ENCODE measurements at regions not wholly inside any gene's neighbourhood (a gene's known extent, or its start where the extent isn't known, plus 50 kb on each side); places are given as distances from the start of the nearest gene placed in this dataset.
"Not testable (repeated sequence)": the region's sequence is repeated elsewhere in the genome, so short reads cannot be mapped to it uniquely, and the experiment has no call there.

DNA sequence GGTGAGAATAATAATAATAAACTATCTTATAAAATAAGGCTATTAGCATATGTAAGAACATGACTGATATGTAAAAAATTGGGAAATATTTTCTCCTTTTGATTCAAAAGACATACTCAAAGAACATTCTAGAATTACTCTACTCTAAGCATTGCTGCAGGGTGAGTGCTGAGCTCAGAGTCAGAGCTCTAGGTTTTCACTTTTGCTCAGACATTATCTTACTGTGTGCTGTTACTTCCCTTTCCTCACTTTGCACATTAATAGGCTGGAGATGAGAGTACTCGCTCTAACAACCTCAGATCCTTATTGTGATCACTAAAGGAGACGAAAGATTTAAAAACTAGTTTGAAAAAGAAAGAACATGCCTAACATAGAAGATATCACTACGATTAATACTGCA, 99.4 kb upstream of the C9orf72 start:
- intact Hi-C loops (cut with micrococcal nuclease), result no loop called here

DNA sequence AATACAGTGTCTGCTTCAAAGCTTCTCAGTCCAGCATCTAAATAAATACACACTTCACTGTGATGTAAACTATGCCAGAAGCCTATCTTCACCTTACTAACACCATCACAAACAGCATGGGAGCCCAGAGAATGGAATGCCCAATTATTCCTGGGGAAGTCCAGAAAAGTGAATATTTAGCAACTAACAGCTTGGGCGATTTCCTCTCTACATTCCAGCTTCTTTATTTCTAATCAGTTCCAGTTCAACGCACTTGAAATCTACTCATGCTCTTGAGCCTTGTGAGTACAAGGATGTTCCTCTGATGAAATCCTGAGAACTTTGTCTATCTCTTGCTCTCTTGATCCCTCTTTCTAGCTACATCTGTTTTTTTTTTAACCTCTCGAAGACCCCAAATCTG, 100.4 kb upstream of the C9orf72 start:
- intact Hi-C loops (cut with micrococcal nuclease), result no loop called here

DNA sequence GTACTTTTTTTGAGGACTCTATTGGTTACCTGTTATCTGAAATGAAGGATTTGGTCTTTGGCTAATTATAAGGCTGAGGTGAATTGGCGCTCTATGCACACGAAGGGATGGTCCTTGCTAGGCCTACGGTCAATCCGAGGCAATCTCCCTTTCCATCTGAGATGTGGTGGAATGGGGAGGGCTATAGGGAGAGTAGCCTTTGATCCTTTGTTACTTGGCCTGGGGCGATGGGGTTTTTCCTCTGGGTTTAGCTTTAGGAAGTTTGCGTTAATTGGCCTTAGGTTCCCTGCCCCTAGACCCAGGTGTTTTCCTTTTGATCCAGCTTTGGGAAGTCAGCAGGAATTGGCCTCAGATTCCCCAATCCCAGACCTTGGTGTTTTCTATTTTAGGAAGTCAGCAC, 102.1 kb upstream of the C9orf72 start:
- intact Hi-C loops (cut with micrococcal nuclease), result no loop called here

DNA sequence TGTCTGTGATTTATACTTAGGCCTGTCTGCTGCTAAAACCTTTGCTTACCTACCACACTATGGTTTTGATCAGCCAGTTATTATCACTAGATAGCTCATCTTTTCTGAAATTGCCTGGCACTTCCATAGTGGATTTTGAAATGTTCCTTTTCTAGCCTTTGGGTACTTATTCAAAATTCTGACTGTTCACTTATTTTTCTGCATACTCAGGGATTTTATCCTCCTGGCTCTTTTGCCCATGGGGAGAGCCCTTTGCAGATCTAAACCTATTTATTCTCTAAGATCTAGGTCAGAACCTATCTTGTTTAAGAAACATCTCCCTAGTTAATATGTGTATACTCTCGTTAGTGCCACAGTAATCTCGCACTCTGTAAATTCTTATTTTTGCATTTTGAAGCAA, 103.5 kb upstream of the C9orf72 start:
- intact Hi-C loops (cut with micrococcal nuclease), result no loop called here

DNA sequence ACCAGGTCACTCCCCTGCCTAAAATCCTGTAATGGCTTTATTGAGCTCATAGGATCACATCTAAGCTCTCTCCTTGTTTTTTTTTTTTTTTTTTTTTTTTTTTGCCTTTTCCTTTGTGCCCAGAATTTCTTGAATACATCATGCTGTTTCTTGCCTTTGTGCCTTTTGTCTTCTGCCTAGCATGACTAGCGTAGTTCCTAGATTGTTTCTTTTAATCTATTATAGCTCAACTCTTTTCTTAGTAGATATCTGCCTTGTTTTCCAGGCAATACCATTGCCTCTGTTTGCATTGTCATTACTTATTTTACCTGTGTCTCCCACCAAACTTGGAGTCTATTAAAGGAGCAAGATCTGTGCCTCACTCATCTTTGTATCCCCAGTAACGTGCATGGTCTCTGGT, 106.1 kb upstream of the C9orf72 start:
- intact Hi-C loops (cut with micrococcal nuclease), result no loop called here

DNA sequence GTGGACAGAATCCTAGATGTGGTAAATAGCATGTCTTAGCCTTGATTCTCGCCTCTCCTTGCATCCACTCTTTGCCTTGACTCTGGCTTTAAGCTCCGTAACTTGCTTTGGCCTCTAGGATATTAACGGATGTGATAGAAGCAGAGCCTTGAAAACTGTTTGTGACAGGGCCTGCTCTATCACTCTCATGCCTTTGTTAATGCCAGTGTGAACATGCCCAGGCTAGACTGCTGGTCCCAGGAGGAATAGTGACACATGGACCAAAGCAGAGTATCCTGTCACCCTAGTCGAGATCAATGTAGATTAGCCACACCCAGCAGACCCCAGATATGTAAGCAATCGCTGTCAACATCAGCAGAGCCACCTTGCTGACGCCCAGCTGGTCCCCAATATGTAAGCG, 109.9 kb upstream of the C9orf72 start:
- intact Hi-C loops (cut with micrococcal nuclease), result no loop called here

DNA sequence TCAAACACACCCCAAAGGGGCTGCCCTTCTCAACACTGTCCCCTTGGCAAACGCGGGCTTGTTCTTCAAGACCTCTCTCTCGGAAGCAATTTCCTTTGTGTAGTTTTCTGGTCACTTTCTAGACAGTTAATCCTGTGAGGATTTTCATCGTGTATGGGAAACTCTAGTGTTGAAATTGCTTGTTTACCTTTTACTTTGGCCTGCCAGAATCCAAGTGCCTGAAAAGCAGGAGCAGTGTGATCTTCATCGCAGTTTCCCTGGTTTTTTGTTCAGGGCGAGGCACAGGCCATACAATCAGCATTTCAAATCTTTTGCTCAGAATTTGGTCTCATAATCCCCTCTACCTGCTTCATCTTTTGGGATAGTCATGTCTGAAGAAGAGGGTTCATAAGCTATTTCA, 115.7 kb upstream of the C9orf72 start:
- intact Hi-C loops (cut with micrococcal nuclease), result no loop called here

DNA sequence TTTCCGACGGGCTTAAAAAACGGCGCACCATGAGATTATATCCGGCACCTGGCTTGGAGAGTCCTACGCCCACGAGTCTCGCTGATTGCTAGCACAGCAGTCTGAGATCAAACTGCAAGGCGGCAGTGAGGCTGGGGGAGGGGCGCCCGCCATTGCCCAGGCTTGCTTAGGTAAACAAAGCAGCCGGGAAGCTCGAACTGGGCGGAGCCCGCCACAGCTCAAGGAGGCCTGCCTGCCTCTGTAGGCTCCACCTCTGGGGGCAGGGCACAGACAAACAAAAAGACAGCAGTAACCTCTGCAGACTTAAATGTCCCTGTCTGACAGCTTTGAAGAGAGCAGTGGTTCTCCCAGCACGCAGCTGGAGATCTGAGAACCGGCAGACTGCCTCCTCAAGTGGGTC, 117.5 kb upstream of the C9orf72 start:
- intact Hi-C loops (cut with micrococcal nuclease), result not testable (repeated sequence)

DNA sequence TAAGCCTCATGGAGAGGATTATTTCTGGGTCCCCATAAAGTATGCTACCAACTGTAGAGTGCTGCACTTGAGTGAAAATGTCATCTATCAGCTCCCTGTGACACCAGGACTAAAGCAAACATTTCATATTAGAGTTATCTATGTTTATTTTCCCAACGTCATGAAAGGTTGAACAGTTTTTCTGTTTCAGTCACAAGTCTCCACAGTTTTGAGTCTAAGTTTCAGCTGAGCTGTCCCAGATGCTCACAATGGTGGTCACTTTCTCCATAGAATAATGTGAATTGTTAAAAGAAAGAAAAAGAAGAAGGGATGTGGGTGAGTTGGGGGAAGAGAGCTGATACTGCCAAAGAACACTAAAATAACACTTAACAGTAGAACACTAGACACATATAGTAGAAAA, 126.3 kb upstream of the C9orf72 start:
- intact Hi-C loops (cut with micrococcal nuclease), result no loop called here

DNA sequence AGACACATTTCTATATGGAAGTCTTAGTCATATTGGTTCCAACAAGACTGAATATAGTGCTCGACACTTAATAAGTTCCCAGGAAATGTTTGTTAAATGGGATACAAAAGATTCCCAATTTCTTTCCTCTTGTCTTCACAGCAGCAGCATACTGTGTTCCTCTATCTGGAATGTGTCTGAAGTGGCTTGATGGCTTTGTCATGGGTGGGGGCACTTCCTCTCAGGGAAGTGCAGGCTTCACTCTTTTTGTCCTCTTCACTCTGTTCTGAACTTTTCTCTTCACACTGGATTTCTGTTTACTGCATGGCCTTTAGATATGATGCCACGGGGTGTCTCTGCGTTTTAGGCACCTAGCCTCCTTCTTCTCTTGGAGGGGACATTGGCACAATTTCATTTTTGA, 127.7 kb upstream of the C9orf72 start:
- intact Hi-C loops (cut with micrococcal nuclease), result no loop called here

DNA sequence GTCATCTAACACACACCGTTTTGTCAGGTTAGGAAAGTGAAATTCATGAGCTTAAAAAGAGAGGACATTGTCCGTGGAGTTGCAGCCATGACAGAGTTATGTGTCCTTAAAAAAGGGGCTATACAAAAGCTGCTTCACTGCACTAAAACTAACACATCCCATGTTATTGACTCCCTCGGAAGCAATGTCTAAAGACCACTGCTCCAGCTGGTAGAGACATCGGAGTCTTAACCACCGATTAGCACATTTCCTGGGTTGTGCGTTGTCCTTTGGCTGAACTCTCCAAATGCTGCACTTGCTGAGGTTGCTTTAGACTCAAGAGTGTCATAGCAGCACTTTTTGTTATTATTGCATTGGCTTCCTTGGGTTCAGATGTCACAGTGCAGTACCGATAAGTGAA, 128.3 kb upstream of the C9orf72 start:
- intact Hi-C loops (cut with micrococcal nuclease), result no loop called here

DNA sequence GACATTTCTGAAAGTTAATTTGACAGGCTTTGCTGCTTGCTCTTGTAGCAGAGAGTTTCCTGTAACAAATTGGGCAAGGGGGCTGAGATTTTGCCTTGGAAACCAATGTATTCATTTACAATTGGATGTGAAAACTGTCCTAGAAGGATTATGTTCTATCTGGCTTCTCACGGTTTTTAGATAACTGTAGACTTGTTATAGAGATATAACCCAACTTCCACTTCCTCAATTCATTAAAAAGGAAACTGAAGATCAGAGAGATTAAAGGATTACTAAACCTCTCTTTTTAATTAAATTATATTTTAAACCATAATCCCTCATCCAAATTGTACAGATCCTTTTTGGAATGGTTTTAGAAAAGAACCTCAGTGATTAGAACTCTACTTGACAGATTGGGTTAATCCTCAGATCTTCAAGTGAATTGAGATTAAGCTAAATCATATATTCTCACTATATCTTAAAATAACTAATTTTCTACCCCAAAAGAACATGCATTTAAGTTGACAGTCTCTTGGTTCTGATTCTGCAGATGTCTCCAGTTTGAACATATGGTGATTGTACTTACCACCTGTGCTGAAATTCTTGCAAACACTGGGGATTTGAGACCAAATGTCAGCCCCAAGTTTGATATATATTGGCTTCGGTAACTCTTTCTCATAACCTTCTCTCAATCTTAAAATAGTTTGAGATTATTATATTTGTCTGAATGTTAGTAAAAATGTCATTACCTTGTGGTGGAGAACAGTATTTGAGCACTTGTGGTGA, 130.1 kb upstream of the C9orf72 start:
- intact Hi-C loops (cut with micrococcal nuclease), result no loop called here

DNA sequence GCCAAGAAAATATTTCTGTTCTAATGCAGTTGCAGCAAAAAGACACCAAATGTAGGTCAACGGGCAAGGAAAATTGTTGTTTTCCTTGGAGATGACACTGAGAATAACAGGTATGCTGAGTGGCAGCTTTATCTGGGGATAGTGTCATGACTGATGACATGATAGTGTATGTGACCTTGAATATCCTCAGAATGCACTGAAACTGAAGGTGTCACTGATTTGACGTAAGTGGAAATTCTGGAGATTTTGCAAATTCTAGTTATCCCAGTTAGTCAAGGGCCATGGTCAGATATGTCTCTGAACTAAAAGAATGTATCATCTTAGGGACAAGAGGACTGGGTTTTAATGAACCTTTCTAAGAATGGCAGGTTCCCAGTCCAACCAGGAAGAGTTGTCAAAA, 138.0 kb upstream of the C9orf72 start:
- intact Hi-C loops (cut with micrococcal nuclease), result no loop called here

DNA sequence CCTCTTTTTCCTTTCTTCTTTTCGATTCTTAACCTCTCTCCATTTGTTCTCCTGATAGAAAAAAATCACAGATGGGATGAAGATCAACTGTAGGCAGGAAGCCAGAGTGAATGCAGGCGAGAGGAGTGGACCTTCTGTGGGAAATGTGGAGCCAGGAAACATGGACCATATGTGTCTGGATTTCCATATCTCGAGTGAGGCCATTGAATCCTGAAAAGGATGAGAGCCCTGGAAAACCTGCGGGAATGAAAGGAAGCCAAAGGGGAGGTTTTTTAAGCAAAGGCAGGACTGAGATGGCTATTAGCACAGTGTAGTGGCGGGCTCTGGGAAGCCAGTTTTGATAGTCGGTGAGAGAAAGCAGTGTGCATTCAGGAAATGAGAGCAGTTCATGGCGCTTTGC, 139.5 kb upstream of the C9orf72 start:
- intact Hi-C loops (cut with micrococcal nuclease), result no loop called here

DNA sequence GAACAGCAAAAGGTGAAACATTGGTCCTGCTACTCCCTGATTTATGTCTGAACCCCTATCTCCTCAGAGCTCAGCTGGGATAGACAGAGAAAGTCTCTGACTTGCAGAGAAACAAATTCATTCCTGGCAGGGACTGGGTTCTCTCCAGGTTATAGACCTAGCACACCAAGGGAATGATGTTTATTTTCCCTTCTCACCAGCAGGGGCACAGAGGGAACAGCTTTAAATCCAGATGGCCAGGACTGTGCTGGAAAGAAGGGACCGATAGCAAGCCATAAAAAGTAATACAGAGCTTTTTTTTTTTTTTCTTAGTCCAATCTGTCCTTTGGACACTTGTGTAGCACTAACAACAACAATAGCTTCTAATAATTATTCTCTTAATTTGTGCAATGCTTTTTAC, 141.1 kb upstream of the C9orf72 start:
- intact Hi-C loops (cut with micrococcal nuclease), result no loop called here

DNA sequence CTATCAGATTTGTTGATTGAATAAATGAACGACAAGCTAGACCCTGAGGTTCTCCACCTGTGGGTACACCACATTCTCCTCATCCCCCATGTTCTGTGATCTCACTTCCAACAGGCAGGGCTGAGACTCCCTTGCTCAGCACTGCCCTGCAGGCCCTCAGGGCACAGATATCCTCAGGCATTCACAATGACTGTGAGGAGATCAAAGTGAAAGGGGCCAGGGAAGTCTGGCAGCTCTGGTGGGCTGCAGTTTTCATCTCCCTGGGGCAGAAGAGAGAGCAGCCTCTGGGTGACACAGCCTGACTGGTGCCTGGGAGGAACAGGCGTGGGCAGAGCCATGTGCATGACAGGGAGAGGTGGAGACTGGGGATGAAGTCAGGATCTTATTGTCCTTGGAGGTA, 142.4 kb upstream of the C9orf72 start:
- intact Hi-C loops (cut with micrococcal nuclease), result no loop called here

DNA sequence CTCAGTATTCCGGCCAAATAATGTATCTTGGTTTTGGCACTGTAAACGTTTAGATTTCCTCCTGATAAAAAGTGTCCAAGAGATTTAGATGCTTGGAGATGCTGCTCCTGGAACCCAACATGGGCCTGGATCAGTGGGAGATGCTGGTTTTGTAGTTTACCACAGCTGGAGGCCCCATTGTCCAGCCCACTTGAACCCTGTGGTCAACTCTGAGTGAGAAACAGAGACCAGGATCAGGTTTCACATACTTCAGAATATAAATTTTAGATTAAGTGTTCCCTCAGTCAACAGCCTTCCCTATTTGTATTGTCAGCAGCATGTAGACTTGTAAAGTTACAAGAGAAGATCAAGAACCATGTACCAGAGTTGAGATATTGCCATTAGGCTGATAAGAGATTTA, 144.7 kb upstream of the C9orf72 start:
- intact Hi-C loops (cut with micrococcal nuclease), result no loop called here

DNA sequence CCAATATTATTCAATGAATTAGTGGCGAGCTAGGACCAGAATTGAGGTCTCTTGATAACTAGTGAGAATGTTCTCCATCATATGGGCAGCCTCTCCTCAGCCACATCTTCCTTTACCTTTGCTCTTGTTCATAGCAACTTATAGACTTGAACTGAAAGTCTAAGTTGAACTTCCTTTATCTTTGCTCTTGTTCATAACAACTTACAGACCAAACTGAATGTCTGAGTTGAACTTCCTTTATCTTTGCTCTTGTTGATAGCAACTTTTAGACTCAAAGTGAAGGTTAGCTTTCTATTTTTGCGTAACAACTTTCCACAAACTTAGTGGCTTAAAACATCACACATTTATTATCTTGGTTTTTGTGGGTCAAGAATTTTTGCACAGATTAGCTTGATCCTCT, 146.4 kb upstream of the C9orf72 start:
- intact Hi-C loops (cut with micrococcal nuclease), result no loop called here

DNA sequence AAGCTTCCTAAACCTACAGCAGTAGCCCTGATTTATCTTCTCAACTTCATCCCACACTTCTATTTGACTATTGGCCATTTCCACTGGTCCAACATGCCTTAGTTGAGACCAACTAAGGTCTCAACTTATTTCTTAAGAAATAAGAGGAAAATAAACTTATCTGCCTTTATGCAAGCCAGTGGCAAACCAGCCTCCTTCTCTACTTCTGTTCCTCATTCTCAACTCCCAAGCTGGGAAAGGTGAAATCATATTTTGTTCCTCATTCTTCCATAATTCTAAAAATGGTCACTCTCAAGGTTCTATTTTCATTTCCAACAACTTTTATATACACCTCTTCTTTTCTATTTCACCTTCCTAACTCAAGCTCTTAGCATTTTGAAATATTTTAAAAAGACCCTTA, 149.6 kb upstream of the C9orf72 start:
- intact Hi-C loops (cut with micrococcal nuclease), result no loop called here

DNA sequence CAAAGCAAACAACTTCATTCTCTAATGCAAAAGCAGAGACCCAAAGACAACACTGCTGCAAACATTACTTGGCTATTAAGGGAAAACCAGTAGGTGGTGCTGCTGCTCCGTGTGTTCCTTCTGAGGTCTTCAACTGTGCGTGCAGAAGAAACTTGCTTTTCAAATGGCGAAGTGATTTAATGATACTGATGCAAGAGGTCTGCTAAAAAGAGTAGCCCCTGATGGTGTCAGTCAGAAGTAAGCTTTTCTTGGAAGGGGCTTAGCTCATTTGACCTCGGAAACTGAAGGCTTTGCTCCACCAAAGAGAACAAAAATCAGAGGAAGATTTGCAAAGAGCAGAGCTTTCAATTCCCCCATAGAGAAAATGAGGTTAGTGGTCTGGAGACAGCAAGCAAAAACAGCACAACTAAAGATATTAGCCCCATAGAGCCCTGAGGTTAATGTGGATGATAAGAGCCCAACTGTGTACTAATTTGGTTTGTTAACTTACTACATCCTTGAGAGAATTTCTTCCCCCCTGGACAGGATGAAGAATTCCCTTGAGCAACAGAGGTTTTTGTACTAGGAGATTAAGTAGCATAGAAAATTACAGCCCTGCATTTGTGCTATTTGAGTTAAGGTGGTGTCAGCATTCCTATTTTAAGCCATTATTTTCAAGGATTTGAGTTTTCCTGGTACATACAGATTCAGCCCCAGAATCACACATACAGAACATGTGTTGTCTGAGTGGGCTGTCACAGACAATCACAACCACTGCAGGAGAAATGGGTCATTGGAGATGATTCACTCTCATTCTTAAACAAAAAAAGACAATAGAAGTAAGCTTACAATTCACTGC, 153.2 kb upstream of the C9orf72 start:
- intact Hi-C loops (cut with micrococcal nuclease), result loop anchor here (1.0 to 5.0 kb wide), 4 partner anchors 60 to 1486 kb away; partner anchors contain the start of gene LINGO2

DNA sequence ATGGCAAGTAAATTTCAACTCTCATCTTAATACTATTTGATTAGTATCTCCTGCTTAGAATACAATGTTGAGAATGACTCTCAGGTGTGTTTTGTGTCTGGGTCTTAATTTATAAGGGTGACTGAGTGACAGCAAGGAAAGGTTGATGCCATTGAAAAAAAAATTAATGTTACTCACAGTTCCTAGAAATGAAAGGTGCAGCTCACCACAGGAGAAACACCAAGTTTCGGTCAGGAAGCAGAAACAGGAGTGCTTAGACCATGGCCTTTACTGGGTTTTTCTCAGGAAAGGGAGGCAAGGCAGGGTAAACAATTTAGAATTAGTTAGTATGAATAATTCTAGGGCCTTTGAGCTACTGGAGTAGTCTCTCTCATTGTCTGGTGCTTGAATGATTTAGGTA, 159.2 kb upstream of the C9orf72 start:
- intact Hi-C loops (cut with micrococcal nuclease), result no loop called here

DNA sequence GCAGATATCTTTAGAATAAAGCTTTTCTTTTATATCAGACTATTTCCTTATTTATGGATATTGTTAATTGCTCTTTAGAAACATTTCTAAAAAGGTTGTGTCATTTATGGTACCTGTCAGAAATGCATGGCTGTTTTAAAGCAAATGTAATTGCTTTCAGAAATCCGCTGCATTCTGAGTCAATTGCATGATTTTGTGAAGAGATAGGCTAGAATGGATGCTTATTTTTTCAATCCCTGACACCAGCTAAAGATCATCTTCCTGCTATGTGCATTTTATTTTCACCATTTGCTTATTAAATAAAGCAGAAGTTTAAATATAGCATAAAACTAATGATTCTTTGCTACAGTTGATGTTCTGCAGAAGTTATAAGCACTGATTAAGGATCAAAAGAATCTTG, 170.2 kb upstream of the C9orf72 start:
- intact Hi-C loops (cut with micrococcal nuclease), result no loop called here

DNA sequence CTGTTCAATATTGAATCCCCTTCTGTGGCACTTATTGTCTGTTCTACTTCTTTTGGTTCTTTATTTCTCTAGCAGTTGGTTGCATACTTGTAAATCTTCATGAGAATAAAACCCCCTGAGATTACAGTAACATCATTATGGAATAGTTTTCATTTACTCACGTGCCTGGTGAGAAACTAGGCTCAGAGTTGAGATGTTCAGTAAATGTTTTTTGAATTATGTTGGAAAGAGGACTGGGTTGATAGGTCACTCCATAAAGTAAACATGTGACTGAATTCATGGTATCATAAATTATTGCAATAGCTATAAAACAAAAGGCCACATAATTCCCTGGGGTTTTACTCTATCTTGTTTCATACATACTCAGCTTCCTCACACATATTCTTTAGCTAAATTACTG, 174.2 kb upstream of the C9orf72 start:
- intact Hi-C loops (cut with micrococcal nuclease), result no loop called here
